ENCODE measurements at regions not wholly inside any gene's neighbourhood (a gene's known extent, or its start where the extent isn't known, plus 50 kb on each side); places are given as distances from the start of the nearest gene placed in this dataset.

- no peaks in the 10 kb centered on the region for H3K36me3 ChIP-seq (ENCODE audit: control insufficient read depth, insufficient read depth, low read length)
- H3K9me3 ChIP-seq (ENCODE audit: control insufficient read depth, insufficient read depth, low read length): no peaks in the 10 kb centered on the region
- no peaks in the 10 kb centered on the region for H3K4me1 ChIP-seq (ENCODE audit: control insufficient read depth, insufficient read depth, low read length)
- no peak overlapping the region for H3K27ac ChIP-seq (ENCODE audit: low read depth, low read length)
- 88% methylated on average over 1 of the region's 3 CpGs for WGBS (ENCODE audit: insufficient coverage)
- DNase-seq (ENCODE audit: low read depth in 4 of 6, low spot score in 6 of 6): peak in 1 of 6 donors; percentile 58
- H3K27me3 ChIP-seq (ENCODE audit: control insufficient read depth, insufficient read depth, low read length): no peaks in the 10 kb centered on the region
- no peak overlapping the region for H3K4me3 ChIP-seq (ENCODE audit: low read depth, low read length)
These were observed 1783.6 kb upstream of the FLRT2 start for GRCh38 chr14:83746336-83746735.

DNA sequence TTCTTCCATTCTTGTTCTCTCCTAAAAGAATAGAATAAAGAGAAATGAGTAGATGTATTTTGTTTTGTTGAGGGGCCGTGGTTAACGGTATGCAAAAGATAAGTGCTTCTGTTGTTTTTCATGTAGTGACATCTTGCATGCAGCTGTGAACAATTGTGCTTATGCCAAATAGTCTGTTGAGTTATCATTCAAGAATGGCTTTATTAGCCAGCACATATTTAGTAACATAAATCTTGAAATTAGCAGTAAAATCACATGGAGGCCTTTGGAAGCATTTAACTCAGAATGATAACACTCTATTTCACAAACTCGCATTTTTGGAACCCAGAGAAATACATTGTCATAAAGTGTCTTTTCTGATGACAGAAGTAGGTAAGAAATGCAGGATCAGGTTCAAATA lies 1772.0 kb upstream of the FLRT2 start:
- no peaks in the 10 kb centered on the region for H3K27me3 ChIP-seq (ENCODE audit: control insufficient read depth, insufficient read depth, low read length)
- peak in 2 of 6 donors; percentile 17 to 52 for DNase-seq (ENCODE audit: low read depth in 4 of 6, low spot score in 6 of 6)
- H3K4me3 ChIP-seq (ENCODE audit: low read depth, low read length): no peak overlapping the region
- H3K27ac ChIP-seq (ENCODE audit: low read depth, low read length): no peak overlapping the region
- no peaks in the 10 kb centered on the region for H3K9me3 ChIP-seq (ENCODE audit: control insufficient read depth, insufficient read depth, low read length)
- WGBS (ENCODE audit: insufficient coverage): no CpG with 5 or more reads among the region's 3 CpGs
- H3K4me1 ChIP-seq (ENCODE audit: control insufficient read depth, insufficient read depth, low read length): no peaks in the 10 kb centered on the region
- no peaks in the 10 kb centered on the region for H3K36me3 ChIP-seq (ENCODE audit: control insufficient read depth, insufficient read depth, low read length)

DNA sequence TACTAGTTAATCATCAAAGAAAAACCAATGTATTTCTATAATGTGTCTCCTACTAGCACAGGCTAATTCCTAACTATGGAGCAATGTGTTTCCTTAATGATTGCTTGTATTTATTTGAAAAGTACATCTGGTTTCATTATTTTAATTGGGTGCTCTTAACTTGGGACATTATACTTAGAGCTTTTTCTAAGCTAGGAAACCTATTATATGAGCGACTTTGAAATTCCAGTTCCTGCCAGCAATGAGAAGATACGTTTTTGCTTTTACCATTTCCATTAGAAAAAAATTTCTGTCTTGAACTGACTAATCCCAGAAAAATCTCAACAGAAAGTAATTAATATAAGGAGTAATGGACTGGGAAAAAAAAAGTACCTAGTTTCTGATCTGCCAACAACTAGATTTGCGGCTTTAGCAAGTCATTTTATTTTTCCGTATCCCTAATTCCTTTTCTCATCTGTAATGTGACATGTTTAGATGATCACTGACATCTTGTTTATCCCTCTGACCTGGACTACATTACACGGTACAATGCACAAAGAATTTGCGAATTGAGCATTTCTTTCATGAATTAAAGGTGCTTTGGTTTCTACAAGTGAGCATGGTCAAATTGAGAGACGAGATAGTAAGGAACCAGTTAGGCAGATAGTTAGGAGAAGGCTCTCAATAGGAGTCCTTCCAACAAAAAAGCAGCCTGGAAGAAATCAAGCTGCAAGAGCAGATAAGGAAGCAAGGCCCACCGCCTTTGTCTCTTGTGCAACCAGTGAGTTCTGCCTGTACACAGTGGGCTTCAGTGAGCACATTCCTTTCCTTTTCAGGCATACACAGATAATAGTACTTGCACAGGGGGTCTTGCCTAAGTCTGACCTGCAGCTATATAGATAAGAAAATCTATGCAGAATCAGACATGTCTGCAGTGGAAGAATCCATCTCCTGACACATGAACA lies 1765.0 kb upstream of the FLRT2 start:
- Histone ChIP-seq H3K27ac (ENCODE audit: low read depth, low read length) (no peak overlapping the region), H3K4me3 (ENCODE audit: low read depth, low read length) (no peak overlapping the region), H3K27me3 (ENCODE audit: control insufficient read depth, insufficient read depth, low read length) (no peaks in the 10 kb centered on the region), H3K4me1 (ENCODE audit: control insufficient read depth, insufficient read depth, low read length) (no peaks in the 10 kb centered on the region), H3K9me3 (ENCODE audit: control insufficient read depth, insufficient read depth, low read length) (no peaks in the 10 kb centered on the region), H3K36me3 (ENCODE audit: control insufficient read depth, insufficient read depth, low read length) (no peaks in the 10 kb centered on the region)
- DNase-seq (ENCODE audit: low read depth in 4 of 6, low spot score in 6 of 6): no peak
- WGBS (ENCODE audit: insufficient coverage): 100% methylated on average over 1 of the region's 8 CpGs

GRCh38 chr14:83777516-83777915 lies 1752.4 kb upstream of the FLRT2 start:
- no peaks in the 10 kb centered on the region for H3K4me1 ChIP-seq (ENCODE audit: control insufficient read depth, insufficient read depth, low read length)
- no CpG with 5 or more reads among the region's 1 CpG for WGBS (ENCODE audit: insufficient coverage)
- no peaks in the 10 kb centered on the region for H3K27me3 ChIP-seq (ENCODE audit: control insufficient read depth, insufficient read depth, low read length)

DNA sequence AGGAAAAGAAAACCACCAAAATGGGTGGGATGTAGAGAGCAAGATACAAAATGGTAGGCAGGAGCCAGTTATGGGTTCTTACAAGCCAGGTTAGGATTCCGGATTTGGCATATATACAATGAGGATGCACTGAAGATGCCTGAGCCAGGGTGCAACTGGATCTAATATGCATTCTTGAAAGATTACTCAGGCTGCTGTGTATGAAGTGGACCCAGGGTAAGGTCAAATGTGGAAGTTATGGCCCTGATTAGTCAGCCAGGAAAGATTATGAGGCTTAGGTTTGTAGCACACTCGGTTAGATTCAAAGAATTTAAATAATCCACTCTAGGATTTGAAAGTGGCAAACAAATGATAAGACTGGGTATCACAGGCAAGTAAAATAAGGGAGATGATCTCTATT lies 1750.7 kb upstream of the FLRT2 start:
- no peak for DNase-seq (ENCODE audit: low read depth in 4 of 6, low spot score in 6 of 6)
- WGBS (ENCODE audit: insufficient coverage): 94% methylated on average over 1 of the region's 2 CpGs
- H3K9me3 ChIP-seq (ENCODE audit: control insufficient read depth, insufficient read depth, low read length): no peaks in the 10 kb centered on the region
- H3K4me3 ChIP-seq (ENCODE audit: low read depth, low read length): no peak overlapping the region
- H3K27ac ChIP-seq (ENCODE audit: low read depth, low read length): no peak overlapping the region
- no peaks in the 10 kb centered on the region for H3K4me1 ChIP-seq (ENCODE audit: control insufficient read depth, insufficient read depth, low read length)
- no peaks in the 10 kb centered on the region for H3K36me3 ChIP-seq (ENCODE audit: control insufficient read depth, insufficient read depth, low read length)
- no peaks in the 10 kb centered on the region for H3K27me3 ChIP-seq (ENCODE audit: control insufficient read depth, insufficient read depth, low read length)

More at GRCh38 chr14:83777516-83777915, 1752.4 kb upstream of the FLRT2 start:
- Histone ChIP-seq H3K9me3 (ENCODE audit: control insufficient read depth, insufficient read depth, low read length) (no peaks in the 10 kb centered on the region), H3K4me3 (ENCODE audit: low read depth, low read length) (no peak overlapping the region), H3K27ac (ENCODE audit: low read depth, low read length) (no peak overlapping the region), H3K36me3 (ENCODE audit: control insufficient read depth, insufficient read depth, low read length) (no peaks in the 10 kb centered on the region)
- peak in 1 of 6 donors; percentile 35 for DNase-seq (ENCODE audit: low read depth in 4 of 6, low spot score in 6 of 6)

DNA sequence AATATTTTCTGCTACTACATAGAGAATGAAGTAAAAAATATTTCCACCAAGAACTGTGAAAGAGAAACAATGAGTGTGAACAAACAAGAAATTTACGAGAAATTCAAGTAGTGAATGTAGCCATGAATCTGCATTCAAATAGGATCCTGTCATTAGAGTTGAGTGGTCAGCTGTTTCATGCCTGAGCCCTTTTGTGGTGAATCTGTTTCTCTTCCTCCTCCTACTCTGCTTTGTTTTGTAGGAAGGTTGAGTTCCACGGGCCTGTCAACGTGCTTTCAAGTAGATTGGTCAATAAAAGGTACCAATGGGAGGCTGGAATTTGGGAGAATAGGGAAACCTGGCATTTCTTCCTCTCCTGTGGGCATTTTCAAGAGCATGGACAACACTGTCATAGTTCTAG lies 1749.6 kb upstream of the FLRT2 start:
- DNase-seq (ENCODE audit: low read depth in 4 of 6, low spot score in 6 of 6): no peak
- H3K4me1 ChIP-seq (ENCODE audit: control insufficient read depth, insufficient read depth, low read length): no peaks in the 10 kb centered on the region
- H3K27me3 ChIP-seq (ENCODE audit: control insufficient read depth, insufficient read depth, low read length): no peaks in the 10 kb centered on the region
- no peak overlapping the region for H3K27ac ChIP-seq (ENCODE audit: low read depth, low read length)
- no peaks in the 10 kb centered on the region for H3K9me3 ChIP-seq (ENCODE audit: control insufficient read depth, insufficient read depth, low read length)
- WGBS (ENCODE audit: insufficient coverage): no CpG with 5 or more reads among the region's 3 CpGs
- no peak overlapping the region for H3K4me3 ChIP-seq (ENCODE audit: low read depth, low read length)
- no peaks in the 10 kb centered on the region for H3K36me3 ChIP-seq (ENCODE audit: control insufficient read depth, insufficient read depth, low read length)

DNA sequence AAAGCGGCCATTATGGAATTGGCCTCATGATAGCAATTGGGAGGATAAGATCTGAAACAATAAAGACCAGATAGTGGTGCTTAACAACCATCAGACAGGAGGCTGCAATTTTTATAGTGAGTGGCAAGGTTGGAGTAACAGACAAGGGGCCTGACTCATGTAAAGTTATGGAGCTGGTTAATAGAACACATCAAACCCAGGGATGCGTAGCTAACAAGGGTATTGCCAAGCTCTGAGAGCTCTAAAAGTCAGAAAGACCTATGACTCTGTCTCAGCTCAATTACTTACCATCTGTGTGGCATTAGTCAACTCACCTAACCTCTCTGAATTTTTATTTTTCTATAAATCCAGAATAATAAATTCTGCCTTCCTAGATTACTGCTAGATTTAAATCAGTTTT lies 1731.5 kb upstream of the FLRT2 start:
- Histone ChIP-seq H3K27me3 (ENCODE audit: control insufficient read depth, insufficient read depth, low read length) (no peaks in the 10 kb centered on the region), H3K27ac (ENCODE audit: low read depth, low read length) (no peak overlapping the region), H3K4me1 (ENCODE audit: control insufficient read depth, insufficient read depth, low read length) (no peaks in the 10 kb centered on the region), H3K36me3 (ENCODE audit: control insufficient read depth, insufficient read depth, low read length) (no peaks in the 10 kb centered on the region), H3K4me3 (ENCODE audit: low read depth, low read length) (no peak overlapping the region), H3K9me3 (ENCODE audit: control insufficient read depth, insufficient read depth, low read length) (no peaks in the 10 kb centered on the region)
- DNase-seq (ENCODE audit: low read depth in 4 of 6, low spot score in 6 of 6): no peak
- 85% methylated on average over 2 of the region's 2 CpGs for WGBS (ENCODE audit: insufficient coverage)

DNA sequence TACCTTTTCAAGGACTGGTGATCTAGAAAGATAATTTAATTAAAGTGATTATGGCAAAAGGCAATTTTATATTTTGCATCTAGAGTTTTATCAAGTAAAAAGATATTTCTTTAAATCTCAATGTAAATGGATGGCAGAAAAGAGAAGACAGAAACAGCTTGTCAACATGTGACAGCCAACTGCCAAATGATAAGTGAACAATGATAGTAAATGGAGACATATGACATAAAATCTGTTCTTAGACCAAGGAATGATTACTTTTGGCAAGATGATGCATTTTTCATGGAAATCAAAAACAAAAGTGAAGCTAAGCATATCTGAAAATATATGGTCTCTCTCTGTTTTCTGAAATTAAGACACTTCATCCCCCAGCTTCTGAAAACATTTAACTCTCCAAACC lies 1730.7 kb upstream of the FLRT2 start:
- Histone ChIP-seq H3K4me1 (ENCODE audit: control insufficient read depth, insufficient read depth, low read length) (no peaks in the 10 kb centered on the region), H3K9me3 (ENCODE audit: control insufficient read depth, insufficient read depth, low read length) (no peaks in the 10 kb centered on the region), H3K4me3 (ENCODE audit: low read depth, low read length) (no peak overlapping the region), H3K36me3 (ENCODE audit: control insufficient read depth, insufficient read depth, low read length) (no peaks in the 10 kb centered on the region), H3K27ac (ENCODE audit: low read depth, low read length) (no peak overlapping the region), H3K27me3 (ENCODE audit: control insufficient read depth, insufficient read depth, low read length) (no peaks in the 10 kb centered on the region)
- DNase-seq (ENCODE audit: low read depth in 4 of 6, low spot score in 6 of 6): peak in 1 of 6 donors; percentile 82

DNA sequence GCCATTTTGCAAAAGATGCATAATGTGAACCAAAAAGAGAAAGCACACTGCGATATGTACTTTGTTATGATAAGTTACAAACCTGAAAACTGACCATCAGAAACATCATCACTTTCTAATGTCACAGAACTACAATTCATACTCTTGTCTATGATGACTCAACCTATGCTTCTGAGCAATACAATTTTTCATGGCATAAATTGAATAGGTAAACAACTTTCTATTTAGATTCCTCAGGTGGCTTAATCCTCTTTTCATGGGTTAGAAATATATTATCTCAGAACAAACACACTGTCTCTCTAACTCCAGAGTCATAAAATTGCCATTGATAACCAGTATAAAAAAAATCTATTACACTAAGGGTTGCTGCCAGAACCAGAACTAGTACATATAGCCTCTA lies 1715.0 kb upstream of the FLRT2 start:
- H3K9me3 ChIP-seq (ENCODE audit: control insufficient read depth, insufficient read depth, low read length): no peaks in the 10 kb centered on the region
- H3K27me3 ChIP-seq (ENCODE audit: control insufficient read depth, insufficient read depth, low read length): no peaks in the 10 kb centered on the region
- H3K4me3 ChIP-seq (ENCODE audit: low read depth, low read length): no peak overlapping the region
- no CpG with 5 or more reads among the region's 1 CpG for WGBS (ENCODE audit: insufficient coverage)
- DNase-seq (ENCODE audit: low read depth in 4 of 6, low spot score in 6 of 6): no peak
- no peaks in the 10 kb centered on the region for H3K36me3 ChIP-seq (ENCODE audit: control insufficient read depth, insufficient read depth, low read length)
- no peaks in the 10 kb centered on the region for H3K4me1 ChIP-seq (ENCODE audit: control insufficient read depth, insufficient read depth, low read length)
- no peak overlapping the region for H3K27ac ChIP-seq (ENCODE audit: low read depth, low read length)

GRCh38 chr14:83816761-83817160 lies 1713.2 kb upstream of the FLRT2 start:
- H3K36me3 ChIP-seq (ENCODE audit: control insufficient read depth, insufficient read depth, low read length): no peaks in the 10 kb centered on the region
- no peaks in the 10 kb centered on the region for H3K27me3 ChIP-seq (ENCODE audit: control insufficient read depth, insufficient read depth, low read length)
- no peaks in the 10 kb centered on the region for H3K4me1 ChIP-seq (ENCODE audit: control insufficient read depth, insufficient read depth, low read length)
- H3K27ac ChIP-seq (ENCODE audit: low read depth, low read length): no peak overlapping the region
- DNase-seq (ENCODE audit: low read depth in 4 of 6, low spot score in 6 of 6): no peak
- 57% methylated on average over 1 of the region's 6 CpGs for WGBS (ENCODE audit: insufficient coverage)
- H3K4me3 ChIP-seq (ENCODE audit: low read depth, low read length): no peak overlapping the region
- no peaks in the 10 kb centered on the region for H3K9me3 ChIP-seq (ENCODE audit: control insufficient read depth, insufficient read depth, low read length)
